HG03520 (cell line): ENCODE measurements at regions not wholly inside any gene's neighbourhood (a gene's known extent, or its start where the extent isn't known, plus 50 kb on each side); places are given as distances from the start of the nearest gene placed in this dataset.

ENCODE experiments used
- ATAC-seq: cut with Tn5 transposase; IDR thresholded peaks from one replicate; pipeline ENCODE4 v1.9.1; 2021; ENCODE audit warnings: mild to moderate bottlenecking, moderate library complexity; ENCODE audit not compliant: unreplicated experiment

DNA sequence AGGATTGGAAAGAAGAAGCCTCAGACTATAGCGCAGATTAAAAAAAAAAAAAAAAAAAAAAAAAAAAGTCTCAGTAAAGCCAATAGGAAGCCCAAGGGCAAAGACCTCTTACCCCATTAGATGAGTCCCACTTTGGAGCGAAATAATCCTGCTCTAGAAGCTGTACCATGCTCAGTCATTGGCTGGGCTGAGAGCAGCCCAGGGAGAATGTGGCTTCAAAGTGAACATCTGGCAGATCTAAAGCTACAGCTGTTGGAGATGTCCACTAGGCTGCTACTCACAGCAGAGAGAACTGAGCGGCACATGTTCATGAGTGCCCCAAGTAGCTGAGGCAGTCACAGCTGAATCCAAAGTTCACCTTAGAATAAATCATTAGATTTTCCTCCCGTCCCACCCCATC is 560.9 kb downstream of the MED13L start:
- ATAC-seq, result no peak

DNA sequence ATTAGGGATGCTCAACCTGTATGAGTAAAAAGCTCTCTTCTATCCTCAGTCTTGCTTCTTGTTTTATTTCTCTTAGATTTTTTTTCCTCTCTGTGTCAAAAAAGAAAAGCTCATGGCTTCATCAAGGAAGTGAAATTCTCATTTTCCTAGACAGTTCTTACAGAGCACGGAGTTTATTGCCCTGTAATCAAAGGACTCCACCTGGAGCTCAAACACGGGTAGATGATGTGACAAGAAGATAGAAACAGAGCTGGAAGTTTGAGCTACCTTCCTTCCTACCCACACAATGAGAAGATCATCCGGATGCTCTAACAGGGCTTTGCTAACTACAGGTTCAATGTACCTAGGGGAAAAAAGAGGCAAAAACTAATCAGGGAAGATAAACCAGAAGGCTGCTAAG is 564.8 kb downstream of the MED13L start:
- ATAC-seq, result no peak

DNA sequence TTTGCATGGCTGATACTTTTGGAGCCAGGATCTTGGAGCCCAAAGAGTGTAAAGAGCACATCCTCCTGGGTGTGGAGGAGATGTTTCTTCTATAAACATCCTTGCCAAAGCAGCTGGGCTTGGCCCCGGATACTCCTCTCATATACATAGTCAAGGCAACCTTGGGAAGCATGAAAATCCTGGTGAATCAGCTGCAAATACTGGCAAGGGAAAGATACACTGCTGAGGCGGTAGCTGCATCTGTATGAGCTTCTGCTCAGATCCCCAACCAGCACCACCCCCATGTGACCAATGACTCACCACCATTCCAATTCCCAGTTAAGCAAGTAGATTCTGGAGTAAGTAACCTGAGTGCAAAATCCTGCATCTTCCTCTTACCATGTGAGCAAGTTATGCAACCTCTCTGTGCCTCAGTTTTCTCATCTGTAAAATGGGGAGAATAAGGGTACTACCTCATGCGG is 567.4 kb downstream of the MED13L start:
- ATAC-seq, result no peak

DNA sequence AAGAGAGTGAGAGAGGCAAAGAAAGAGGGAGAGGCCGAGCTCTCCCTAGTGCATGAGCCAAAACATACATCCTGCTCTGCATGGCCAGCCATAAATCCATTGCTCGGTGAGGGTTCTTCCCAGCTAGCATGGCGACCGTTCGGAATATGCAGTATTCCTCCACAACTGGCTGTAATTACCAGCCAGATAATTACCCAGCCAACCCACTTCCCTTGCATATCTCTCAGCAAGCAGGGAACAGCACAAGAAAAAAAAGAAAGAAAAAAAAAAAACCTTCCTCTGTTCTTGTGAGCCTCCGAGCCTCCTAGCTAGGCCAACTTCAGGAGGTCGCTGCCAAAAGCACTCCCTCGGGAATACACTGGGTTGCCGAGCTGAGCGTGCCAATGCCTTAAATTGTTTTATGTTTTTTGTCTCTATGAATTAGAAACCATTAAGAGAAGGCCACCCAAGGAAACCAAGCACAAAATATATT is 567.9 kb downstream of the MED13L start:
- ATAC-seq, result no peak

DNA sequence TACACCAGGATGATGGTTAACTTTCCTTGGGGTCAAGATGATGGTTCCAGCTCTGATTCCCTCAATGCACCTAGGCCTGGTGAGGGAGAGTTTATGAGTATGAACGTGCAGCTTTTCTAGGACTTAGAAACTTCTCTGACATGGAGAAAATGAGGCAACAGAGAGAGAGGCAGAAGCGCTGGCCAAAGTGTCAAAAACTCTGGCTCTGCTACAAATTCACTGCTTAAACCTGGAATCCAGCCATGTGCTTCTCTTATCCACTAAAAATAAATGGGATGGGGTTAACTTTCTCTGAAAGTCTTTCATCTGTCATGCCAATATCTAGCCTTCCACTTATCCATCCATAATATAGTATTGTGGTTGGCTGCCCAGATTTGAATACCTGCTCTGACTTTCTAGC is 568.7 kb downstream of the MED13L start:
- no peak for ATAC-seq

DNA sequence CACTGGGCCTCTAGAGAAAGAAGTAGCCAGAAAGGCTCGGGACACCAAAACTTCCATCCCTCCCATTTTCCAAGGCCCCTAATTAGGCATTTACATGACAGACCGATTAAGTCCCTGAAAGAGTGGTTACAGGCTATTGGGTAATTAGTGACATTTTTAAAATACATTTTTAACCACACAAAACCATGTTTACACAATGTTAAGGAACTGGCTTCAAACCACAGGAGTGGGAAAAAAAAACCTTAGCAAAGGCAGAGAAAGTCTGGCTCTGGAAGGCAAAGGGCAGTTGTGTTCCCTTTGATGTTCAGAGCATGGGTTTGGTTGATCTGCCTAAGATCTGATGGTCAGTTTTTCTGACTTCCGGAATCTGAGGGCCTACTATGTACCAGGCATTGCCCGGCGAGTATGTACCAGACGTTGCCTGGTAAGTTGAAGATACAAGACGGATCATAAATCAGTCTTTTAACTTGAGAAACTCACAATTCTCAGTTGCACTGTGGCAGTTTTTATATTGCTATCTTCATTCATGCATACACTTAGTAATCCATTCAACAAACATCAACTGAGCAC is 576.5 kb downstream of the MED13L start:
- ATAC-seq, result no peak

DNA sequence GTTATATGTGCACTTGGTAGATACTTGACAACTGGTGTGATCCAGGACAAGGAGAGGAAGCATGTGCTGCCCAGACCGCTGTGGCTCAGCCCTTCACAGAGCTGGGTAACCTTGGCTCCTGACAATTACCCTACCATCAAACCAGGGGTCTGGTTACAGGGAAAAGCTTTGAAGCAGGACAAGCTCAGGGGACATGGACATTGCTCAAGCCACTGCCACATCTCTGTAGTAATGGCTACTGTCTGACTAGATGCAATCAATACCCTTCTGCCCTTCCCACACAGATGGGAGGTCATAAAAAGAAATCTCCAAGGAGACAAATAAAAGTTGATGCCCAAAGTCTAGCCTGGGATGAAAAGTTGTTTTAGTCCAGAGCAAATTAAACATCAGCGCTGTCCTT is 577.4 kb downstream of the MED13L start:
- no peak for ATAC-seq

DNA sequence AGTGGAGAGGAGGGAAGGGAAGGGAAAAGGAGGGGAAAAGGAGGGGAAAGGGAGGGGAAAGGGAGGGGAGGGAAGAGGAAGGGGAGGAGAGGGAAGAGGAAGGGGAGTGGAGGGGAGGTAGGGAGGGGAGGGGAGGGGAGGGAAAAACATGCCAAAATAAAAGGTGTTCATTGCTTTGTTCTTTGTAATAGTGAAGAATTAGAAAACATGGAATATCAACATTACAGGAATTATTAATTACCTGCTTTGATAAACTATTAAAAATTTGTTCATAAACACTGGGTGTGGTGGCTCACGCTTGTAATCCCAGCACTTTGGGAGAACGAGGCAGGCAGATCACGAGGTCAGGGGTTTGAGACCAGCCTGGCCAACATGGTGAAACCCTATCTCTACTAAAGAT is 579.2 kb downstream of the MED13L start:
- ATAC-seq, result no peak

DNA sequence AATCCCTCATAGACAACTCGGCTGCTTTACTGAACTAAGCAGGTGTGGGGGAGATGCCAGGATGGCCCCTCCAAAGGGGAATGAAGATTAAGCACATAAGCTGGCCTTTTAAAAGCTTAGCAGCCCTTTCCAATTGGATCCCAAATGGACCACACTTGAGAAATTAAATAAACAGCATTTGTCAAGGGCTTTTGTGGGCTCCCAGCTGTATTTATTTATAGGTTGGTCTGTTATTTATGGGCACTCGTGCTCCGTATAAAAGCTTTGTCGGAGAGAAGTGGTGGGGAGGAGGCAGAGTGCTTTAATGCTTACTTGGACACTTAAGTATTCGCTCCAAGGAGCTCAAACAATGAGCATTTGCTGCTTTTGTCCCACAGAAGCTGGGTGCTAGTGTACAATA is 580.2 kb downstream of the MED13L start:
- ATAC-seq, result no peak

DNA sequence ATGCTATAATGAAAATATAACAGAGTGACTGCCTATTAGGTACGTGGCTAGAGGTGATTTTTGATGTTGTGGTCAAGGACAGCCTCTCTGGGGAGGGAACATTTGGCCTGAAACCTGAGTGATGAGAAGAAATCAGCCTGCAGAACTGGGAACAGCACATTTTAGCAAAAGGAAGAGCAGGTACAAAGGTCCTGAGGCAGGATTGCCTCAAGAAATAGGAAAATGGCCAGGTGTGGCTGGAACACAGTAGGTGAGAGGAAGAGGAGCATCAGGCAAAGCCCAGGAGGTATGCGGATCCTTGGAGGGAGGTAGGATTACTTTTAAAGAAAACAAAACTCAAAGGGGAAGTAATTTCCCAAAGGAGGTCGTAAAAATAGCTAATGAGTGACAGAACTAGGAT is 582.9 kb downstream of the MED13L start:
- no peak for ATAC-seq

DNA sequence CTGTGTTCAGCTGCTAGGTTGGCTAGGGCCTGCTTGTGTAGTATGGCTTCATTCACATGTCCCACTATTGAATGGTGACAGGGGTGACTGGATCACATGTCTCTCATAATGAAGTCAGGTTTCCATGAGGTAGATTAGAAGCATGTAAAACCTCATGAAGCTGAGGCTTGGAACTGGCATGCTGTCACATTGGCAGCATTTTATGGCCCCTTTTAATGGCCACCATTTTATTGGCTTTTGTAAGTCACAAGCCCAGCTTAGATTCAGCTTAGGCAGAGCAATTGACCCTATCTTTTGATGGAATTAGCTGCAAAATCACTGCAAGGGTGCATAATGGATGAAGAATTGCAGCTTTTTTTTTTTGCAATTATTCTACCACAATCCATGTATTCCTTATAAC is 583.5 kb downstream of the MED13L start:
- no peak for ATAC-seq

DNA sequence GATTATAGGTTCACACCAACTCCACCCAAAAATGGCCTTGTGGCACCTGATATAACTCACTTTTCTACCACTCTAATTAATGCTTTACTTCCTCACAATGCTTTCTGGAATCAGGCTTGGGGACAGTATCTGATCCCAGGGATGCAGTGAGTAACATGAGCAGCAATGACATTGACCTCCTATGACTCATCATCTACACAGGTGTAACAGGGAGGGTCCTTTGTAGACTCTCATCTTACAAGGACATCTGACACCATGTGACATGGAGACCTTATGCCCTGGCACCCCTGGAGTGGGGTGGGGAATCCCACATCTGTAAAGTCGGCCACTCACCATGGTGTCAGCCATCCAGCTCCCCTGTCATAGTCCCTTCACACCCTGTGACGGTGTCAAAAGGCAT is 586.4 kb downstream of the MED13L start:
- ATAC-seq, result no peak

DNA sequence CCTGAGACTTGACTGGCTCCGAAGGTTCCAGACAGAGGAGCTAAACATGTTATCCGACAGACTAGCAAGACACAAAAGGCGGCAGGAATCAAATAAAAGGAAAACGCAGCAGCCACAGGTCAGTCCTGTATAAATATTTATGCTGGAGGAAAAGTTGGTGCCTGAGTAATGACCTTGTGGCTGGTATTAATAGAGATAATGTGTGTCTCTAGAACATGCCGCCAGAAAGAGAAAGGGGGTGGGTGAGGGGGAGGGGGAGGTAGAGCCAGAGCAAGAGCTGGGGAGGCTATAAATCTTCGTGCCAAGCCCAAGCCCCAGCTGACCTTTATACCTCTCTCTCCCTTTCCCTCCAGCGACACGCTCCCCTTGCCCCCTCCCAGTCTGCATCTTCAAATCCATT is 590.4 kb downstream of the MED13L start:
- ATAC-seq, result no peak

DNA sequence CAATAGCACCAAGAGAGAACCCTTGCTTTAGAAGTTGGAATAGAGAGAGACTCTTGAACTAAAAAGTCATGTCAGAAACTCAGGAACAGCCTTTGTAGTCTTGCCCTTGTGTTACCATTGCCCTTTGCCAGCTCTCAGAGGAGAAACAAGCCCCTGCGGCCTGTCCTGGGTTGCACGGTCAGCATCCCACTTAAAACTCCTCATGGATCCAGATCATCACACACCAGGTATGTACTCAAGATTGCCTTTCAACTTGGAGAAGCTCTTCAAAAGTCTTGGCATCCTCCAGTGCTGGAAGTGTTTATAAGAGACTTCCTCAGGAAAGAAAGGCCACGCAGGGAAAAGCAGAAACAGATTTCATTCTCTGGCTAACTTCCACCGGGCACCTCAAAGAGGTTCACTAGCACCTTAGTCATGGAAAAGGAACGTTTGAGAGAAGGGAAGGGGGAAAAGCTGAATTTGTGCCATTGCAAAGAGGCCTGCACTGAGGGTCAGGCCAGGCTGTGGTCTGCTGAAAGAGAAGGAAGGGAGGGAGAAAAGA is 594.2 kb downstream of the MED13L start:
- no peak for ATAC-seq

DNA sequence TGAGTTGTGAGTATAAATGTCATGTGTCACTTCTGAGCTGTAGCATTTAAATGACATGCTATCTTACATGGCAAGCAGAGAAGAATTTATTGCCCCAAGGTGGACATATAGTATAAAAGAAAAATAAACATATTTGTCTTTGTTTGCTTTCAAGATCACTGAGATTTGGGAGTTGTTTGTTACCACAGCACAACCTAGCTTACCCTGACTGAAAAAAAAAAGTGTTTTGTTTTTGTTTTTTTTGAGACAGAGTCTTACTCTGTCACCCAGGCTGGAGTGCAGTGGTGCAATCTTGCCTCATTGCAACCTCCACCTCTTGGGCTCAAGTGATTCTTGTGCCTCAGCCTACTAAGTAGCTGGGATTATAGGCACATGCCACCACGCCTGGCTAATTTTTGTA is 596.5 kb downstream of the MED13L start:
- ATAC-seq, result no peak

DNA sequence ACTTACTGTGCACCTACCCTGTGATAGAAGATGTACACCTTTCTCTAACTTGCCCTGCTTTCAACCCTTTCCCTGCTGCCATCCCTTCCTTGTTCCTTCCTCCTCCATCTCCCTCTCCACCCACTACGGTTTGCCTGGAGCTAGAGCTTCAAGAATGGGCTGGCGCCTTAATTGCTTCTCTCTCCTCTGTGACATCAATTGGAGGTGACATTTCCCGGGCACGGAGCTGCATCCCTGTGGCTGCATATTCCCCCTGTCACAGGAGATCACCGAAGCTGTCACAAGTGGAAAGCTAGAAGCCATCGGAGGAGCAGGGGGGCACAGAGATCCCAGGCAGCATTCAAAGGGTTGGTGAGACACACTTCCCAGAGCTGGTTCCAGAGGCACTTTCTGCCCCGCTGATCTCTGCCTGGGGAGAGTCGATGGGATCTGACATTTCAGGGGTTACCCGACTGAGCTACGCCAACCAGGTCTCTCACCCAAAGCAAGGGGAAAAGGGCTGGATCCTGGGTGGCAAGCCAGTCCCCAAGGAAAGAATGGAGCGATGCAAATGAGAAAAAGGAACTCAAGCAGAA is 604.9 kb downstream of the MED13L start:
- no peak for ATAC-seq

DNA sequence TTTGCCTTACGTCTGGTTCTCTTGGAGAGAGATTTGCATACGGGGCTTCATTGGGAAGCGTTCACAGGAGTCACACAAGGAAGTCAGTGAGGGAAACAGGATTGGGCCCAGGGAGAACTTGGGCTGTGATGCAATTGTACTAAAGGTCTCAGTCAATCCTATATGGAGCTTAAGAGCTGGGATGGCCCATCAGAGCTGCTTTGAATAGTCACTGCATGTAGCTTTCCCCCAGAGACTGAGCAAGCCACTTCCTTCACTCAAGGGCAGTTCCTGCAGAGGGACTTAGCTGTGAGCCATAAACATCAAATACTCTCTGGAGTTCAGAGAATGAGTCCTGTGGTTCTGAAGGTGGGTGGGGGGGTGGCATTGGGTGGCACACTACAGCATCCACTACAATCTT is 605.4 kb downstream of the MED13L start:
- no peak for ATAC-seq

DNA sequence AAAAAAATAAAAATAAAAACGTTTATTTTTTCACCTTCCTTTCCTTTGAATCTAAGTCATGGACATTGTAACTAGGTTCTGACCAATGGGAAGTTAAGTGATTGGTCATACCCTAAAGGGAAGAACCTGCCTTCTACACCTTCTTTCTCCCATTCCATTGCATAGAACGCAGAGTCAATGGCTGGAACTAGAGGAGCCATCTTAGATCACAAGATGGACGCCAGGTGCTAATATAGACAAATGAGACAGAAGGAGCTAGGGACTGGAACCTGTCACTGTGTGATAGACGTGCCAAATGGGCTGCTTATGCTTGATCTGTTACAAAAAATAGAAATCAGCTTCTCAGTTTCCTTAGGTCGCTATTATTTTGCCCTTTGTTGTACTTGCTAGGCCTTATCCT is 606.6 kb downstream of the MED13L start:
- ATAC-seq, result no peak

DNA sequence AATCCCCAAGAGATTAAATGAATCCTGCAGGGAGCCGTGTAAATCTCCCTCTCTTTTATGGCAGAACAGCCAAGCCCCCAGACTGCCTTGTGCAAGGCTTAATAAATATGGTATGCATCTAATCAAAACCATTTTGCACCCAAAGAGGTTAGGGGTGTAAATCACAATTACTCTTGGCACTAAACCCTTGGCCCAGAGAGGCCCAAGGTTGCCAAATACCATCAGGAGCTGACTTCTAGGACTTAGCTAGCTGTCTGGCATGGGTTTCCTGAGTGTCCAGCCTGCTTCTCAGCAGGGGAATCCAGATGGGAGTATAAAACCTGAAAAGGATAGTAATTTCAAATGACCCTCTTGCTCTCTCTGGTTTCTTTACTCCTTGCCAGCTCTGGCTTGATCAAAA is 610.4 kb downstream of the MED13L start:
- ATAC-seq, result no peak

DNA sequence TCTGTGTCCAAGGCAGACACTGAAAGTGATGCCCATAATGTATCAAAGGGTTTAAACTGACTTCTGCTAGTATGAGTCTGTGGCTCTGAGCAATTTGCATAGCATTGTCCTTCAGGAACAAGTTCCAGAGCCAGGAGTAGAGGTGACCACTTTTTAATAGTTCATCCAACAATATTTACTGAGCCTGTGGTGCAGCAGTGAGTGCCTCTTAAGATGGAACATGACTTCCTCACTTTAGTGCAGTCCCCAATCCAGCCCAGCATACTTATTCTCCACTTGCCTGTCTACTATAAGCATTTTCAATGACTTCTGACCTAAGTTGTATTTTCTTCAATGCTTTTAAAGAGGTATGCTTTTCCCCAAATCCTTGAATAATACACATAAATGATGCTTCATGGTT is 611.3 kb downstream of the MED13L start:
- no peak for ATAC-seq

DNA sequence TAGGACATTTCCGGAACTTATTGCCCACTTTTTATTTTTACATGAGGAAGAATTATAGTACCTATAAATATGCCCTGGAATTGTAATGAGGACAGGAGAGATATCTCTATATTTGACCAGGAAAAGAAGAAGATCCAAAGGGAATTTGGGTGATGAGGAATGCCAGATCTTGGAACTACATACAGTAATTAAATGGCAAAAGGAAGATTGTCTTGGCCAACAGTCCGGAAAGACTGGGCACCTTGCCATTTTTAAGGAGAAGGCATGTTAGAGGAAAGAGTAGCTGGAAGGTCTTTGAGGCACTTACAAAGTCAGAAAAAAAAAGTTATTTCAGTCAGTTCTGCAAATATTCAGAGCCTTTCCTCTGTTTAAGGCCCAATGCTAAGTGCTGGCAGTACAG is 616.4 kb downstream of the MED13L start:
- ATAC-seq, result no peak

DNA sequence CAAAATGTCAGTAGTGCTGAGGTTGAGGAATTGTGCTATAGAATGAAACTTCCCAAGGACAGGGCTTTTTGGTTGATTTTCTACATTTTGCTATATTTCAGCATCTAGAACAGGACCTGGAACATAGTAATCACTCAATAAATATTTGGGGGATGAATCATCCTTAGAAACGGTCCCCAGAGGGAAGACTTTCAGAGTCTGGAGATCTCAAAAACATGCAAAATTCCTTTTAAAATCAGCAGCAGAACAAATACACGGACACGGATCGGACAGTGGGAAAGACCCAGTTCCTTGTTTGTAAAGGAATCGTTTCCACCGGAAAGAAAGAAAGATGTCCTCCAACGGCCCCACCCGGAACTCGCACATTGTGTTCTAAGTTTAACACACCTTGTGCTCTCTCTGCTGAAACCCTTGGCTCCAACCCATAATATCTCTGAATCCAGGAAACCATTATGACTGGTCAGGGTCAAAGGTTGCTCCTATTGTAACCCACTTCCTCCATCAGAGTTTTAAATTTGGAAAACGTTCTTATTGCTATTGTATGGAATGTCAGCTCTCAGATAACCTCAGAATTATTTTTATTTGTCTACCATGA is 617.2 kb downstream of the MED13L start:
- no peak for ATAC-seq
